ENCODE measurements at regions not wholly inside any gene's neighbourhood (a gene's known extent, or its start where the extent isn't known, plus 50 kb on each side); places are given as distances from the start of the nearest gene placed in this dataset.

DNA sequence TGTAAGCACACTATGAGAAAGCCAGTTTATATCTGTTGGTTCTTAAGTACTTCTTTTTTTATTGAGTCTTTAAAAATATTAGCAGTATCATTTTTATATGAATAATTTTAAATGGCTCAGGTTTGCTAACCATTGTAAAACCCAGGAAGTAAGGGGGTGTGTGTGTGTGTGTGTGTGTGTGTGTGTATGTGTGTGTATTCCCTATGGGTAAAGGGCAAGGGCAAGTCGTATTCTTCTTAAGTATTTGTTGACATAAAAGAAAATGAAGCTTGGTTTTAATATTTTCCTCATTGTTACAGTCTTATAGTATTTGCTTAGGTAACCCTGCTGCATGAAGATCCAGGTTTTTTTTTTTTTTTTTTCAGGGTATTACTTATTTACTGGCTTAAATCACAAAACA is 495.0 kb upstream of the B3GALT2 start:
- no peak for DNase-seq

DNA sequence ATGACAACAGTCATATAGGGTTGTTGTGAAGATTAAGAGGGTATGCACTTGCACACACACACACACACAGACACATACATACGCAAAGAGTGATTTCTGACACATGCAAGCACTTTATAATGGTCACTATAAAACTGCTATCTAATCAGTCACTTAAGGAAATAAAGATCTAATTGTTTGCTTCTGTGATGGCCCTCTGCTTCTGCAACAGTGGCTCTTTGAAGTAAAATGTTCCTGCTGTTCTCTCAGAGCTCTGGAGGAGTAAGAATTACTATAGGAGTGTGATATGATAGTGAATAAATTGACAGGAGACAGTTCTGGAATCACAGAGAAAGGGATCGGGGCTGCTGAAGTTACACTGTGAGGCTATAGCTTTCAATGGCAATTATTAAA is 494.5 kb upstream of the B3GALT2 start:
- DNase-seq = no peak

DNA sequence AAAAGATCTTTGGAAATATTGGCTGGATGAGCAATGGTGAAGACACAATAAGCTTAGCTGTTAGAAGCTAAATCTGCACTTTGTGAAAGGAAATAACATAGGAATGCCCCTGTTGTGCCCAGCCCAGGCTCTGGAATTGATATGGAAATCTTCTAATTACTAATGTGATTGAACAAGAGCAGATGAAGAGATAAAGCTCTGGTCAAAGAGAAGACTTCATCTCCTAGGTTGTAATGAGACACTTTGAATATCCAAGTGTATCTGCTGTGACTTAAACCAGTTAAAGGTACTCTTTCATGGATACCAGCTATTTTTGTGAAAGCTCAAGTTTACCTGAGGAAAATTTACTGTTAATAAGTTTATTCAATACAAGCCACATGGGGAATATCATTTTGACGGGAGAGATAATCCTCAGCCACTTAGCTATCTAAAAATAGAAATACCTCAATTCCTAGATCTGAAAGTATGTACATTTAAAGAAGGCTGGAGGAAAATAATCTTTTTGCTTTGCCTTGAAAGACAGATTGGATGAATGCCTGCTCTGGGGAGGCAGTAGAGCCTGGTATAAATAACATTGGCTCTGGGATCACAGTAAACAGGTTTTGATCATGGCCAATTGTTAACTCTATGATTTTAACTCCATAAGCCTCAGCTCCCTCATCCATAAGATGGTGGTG is 494.0 kb upstream of the B3GALT2 start:
- DNase-seq = no peak

DNA sequence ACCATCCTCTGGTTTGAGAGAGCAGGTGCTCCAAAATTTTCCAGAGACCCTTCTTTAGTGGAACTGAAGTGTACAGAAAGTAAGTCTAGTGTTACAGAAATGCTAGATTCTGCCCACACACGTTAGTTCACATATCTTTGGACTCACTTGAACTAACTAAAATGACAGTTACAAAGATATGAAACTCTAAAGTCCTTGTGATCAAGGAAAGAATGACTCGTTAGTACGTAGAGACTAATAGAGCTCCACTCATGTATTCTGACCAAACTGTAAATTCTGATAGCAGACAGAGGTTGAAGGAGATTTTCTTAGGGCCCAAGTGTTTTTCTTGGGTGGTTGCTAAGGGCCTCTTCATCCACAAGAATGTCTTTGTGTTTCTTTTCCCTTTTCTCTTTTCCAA is 491.5 kb upstream of the B3GALT2 start:
- no peak for DNase-seq

DNA sequence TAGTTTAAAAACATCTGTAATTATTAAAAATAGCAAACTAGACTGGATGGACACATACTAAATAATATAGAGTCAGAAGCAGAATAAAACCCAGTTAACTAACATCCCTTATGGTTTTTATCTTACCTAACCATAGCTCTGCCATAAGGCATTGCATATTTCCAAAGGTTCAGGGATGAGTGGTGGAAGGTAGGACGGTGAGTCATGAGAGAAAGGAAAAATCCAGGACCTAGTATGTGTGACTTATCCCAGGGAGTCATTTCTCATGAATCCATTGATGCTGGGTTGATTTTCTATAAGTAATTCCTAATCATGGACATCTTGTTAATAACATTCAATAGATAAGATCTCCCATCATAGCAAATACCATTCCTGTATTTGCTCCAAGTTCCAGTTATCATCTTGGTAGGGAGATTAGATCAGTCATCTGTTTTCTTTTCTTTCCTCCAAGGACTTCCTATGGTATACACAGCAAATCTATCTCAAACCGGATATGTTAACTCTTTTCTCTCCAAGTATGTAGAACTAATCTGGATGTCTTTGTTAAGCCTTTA is 490.7 kb upstream of the B3GALT2 start:
- DNase-seq = no peak

DNA sequence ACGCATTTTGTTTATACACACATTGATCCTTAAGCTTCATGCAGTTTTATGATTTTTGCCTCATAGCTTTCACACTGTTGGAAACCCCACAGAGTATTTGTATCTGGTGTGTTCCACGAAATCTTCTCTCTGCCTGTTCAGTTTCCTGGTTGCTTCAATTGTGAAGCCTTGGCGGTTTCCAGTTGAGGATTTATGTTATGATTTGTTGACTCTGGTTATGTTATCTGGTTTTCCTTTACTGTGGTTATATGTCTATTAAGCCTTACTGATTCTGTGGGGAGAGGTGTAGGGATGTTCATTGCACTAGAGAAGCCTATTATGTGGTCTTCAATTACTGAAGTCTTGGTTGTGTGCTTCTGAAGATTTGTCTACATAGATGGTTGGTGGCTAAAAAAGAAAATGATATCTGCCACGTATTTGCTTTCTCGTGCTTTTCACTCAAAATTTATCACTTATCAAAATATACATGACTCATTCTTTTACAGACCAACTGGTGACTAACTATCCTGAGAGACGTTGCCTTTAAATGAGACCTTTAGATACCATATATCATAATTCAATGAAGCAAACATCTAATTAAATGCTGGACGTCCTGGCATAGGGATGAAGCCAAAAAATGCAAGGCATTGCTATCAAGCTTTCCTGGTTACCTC is 488.0 kb upstream of the B3GALT2 start:
- no peak for DNase-seq

DNA sequence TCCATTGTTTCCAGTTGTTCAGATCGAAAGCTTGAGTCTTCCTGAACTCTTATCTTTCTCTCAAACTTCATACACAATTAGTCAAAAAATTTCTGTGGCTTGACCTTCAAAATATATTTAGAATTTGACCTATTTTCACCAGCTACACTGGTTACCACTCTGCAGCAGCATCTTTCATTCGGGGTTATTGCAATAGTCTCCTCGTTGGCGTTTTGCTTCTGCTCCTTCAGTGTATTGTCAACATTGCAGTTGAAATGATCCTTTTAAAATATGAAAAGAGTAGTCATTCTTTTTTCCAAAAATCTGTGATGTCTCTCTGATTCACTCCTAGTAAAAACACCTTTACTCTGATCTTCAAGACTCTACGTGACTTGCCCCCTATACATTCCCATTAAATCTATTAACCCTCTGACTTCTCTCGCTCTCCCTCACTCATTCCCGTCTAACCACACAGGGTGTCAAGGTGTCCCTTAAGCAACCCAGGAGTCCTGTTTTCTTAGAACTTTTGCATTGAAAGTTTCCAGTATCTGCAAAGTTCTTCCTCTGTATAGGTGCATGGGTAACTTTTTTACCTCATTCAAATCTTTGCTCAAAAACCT is 480.2 kb upstream of the B3GALT2 start:
- DNase-seq = no peak

DNA sequence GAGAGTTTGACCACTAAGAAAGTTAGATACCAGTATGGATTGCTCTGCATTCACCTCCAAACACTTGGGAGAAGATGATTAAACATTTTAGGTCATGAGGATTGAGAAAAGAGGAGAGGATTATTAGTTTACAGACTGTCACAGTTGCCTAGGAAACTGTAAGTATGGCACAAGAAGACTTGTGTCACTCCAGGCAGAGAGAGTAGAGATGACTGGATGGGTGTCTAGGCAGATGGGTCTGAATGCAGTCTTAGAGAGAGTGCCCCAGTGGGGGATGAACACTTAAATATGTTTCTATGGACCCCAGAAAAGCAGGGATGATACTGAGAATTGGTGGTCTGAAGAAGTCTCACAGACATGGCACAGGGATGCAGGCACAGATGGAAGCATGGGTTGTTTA is 477.6 kb upstream of the B3GALT2 start:
- DNase-seq = no peak

DNA sequence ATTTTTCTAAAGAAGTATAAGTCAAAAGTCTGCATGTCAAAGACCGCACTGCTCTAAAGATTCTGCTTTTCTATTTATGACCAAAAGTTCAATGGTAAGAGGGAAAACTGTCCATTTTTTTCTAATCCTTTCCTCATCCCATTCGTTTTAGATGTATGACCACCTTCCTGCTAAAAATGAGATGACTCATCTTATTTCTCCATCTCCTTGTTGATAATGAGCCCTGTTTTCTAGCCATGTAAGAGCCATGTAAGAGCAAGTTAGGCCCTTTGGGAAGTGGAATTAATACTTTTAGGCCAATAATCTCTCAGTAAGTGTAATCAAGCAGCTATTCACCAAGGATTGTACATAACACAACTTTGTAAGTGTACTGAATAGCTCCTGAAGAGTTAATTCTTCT is 475.6 kb upstream of the B3GALT2 start:
- DNase-seq = no peak

DNA sequence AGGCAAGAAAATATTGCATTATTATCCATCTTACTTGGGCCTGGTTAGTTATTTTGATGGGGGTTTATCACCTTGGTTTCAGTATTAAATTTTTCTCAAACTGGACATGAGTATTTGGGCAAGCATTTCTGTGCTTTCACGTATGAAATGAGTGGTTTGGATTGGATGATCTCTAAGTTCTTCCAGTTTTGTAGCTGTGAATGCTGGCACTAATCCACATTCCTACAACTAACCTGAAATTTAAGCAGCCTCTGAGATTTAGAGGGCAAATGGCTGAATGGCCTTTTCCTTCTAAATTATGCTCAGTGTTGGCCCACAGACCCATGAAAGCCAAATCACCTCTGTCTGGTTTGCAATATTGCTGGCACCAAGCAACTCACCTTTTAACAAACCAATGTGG is 475.0 kb upstream of the B3GALT2 start:
- no peak for DNase-seq

DNA sequence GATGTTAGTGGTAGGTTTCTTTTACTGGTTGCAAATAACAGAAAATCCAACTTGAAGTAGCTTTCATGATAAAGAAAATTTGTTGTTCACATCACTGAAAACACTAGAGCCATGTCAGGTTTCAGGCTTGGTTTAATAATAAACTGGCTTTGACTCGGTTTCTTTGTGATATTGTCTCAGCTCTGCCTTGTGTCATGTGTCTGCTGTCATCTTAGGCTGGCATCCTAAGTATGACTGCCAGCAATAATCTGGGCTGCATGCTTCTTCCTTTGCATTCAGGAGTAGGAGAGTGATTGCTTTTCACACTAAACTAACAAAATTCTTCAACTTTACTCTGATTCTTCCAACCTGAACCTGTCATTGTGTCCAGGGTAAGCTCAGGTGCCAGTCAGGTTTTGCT is 474.0 kb upstream of the B3GALT2 start:
- no peak for DNase-seq

DNA sequence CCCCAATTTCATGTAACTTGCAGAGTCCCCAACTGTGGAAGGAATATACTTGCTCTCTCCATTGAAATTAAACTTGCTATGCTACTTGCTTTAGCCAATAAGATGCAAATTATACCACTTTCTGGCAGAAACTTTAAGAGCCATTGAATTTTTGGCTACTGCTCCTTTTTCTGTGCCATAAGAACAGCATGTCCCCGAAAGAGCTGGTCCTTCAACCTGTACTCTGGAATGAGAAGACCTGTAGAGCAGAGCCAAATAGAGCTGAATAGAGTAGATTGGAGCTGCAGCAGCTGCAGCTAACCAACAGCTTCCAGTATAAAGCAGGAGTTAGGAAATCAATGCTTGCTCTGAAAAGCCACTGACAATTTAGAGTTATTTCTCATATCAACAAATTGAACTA is 472.3 kb upstream of the B3GALT2 start:
- no peak for DNase-seq

DNA sequence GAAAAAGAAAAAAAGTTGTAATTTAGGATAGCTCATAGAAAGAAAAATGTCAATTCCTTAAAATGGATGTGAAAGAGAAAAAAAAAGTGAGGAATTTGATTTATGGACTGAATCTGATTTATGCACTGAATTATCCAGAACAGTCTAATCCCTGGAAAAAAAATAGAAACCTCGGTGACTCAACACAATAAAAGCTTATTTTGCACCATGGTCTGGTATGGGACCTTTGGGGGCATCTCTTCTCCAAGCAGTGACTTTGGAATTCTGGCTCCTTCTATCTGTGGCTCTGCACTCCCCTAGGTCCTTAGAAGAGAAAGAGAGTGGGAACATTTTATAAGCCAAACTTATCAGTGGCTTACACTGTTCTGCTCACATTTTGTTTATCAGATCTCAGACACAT is 471.7 kb upstream of the B3GALT2 start:
- no peak for DNase-seq

DNA sequence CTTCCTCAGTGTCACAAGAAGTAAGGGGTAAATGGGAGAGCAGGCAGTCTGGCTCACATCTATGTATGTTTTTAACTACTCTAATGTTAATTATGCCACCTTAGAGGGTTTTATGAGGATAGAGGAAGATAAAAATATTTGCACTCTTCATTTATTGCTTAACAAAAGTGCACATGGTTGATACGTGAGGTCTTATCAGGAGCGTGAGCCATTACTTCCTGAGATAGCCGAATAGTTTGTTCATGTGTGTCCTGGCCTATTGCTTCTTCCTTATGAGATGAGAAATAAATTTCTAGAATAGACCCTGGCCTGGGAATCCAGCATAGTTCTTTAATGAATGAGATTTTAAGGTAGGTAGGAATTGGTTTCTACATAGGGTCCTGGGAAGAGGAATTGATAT is 471.1 kb upstream of the B3GALT2 start:
- DNase-seq = no peak

DNA sequence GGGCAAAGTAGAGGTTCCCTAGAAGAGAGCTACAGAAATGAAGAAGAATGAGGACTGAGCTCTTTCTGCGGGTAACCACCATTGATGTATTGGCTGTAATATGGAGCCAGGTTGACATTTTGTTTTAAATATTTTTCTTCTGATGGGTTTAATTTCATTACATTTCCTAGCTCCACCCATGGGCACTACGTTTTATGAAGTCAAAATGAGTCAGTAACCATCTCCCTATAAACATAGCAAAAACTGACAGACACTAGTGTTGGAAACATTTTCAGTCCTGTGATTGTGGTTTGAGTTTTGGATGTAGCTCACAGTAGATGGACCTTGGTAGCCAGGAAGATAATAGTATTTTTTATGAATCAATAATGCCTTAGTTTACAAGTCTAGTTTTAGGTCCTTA is 470.4 kb upstream of the B3GALT2 start:
- no peak for DNase-seq

DNA sequence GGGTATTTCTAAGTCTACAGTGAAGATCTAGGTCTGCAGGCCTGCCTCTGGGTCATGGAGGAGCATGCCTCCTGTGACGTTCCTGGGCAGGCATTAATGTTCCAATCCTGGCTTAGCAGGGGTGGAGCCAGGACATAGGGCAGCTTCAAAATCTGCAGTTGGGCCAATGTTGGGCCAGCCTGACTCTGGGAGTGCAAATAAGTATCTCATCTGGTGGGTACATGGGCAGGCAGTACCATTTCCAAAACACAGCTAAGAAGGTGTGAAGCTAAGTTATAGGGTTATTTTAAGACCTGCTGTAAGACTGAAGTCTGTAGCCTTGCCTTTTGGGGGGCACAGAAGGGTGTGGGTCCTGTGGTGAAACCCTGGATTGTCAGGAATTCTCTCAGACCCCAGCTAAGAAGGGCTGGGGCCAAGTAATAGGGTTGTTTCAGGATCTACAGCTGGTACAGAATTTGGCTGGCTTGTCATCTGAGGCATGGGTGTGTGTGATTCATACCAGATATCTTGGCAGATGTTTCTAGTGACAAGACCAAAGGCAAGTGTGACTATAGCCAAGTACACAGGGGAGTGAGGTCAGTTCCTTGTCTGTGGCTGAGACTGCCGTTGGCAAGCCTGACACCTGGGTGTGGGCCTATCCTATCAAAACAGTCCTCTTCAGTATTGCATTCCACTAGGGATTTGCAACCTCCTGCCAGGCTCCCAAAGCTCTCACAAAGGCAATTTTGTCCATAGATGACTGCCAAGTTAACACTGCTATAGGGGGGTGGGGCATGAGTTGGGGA is 468.7 kb upstream of the B3GALT2 start:
- DNase-seq = peak in 1 of 5 donors; percentile 10

DNA sequence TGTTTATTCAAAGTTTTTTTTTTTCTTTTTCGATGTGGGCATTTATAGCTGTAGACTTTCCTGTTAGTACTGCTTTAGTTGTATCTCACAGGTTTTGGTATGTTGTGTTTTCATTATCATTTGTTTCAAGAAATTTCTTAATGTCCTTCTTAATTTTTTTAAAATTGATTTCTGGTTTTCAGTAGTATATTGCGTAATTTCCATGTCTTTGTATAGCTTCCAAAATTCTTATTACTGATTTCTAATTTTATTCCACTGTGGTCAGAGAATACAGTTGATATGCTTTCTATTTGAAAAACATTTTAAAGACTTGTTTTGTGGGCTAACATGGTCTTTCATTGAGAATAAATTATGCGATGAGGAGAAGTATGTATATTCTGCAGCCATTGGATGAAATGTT is 463.2 kb upstream of the B3GALT2 start:
- DNase-seq = no peak

DNA sequence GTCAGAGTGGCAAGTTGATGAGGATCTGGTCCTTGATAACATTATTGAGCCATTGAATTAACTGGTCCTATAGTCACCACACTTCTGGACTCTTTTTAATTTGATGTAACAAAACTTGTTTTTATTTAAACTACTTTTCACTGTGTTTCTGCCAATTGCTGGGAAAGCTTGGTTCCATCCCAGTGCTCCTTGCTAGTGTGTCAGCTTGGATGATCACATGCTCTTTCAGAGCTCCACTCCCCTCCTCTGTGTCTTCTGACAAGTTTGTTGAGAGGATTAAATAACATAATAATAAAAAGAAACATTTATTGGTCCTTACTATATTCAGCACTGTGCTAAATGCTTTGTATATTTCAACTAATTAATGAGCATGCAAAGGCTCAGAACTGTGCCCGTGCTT is 448.5 kb upstream of the B3GALT2 start:
- DNase-seq = no peak

DNA sequence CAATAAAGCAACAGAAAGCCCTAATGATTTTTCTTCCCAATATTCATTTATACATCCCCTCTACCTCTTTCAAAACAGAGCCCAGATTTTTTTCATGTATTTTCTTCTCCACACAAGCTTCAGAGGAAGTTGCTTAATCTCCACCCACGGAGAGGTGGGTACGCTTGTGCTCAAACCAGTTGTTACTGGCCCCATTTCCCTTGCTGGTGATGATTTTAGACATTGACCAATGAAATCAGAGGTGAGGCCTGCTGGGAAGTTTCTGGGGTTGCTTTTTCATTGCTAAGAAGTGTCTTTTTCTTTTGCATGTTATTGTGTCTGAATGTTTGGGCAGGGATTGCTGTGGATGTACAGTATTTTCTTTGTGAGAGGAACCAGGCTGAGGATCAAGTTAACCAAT is 448.1 kb upstream of the B3GALT2 start:
- no peak for DNase-seq

DNA sequence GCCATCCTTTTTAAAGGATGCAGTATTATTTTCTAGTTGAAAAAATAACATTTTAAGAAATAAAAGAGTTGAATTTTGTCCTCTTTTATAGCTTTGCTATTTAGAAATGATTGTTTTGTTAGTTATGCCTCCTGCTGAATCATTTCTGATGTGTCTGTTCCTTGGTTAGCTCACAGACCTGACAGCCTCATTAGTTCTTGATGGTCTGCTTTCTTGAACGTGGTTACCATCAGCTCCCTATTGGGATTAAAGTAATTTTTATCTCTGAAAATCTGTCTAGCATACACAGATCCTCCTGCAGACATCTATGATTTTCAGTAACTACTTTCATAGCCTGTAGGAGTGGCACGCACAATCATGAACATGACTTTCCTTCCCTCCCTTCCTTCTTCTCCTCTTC is 447.6 kb upstream of the B3GALT2 start:
- no peak for DNase-seq

DNA sequence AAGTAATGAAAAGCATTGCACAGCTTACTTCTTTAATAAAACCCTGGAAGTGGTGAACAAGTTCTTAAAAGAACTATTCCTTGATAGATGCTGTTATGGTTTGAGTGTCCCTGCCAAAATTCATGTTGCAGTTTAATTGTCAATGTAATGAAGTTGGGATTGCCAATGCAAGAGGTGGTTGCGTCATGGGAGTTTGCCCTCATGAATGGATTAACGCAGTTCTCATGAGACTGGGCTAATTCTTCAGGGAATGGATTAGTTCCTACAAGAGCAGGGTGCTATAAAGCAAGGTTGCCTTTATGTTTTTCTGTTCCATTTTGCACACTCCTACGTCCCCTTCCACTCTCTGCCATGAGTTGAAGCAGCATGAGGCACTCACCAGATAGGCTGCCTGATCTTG is 446.7 kb upstream of the B3GALT2 start:
- no peak for DNase-seq

DNA sequence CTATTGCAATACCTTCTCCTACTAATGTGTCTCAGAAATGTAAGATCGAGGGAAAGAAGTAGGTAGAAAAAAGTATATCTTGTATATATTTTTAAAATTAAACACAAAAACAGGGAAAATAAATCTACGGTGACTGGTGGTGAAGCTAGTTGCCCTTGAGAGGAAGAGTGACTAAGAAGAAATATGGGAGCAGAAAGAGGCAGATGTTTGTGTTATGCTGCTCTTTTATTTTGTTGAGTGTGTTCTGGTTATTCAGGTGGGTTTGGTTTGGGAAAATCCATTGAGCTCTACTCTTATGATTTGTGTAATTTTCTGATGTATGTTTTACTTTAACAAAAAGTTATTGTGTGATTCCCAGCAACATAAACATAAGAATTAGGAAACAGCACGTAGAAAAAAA is 444.9 kb upstream of the B3GALT2 start:
- no peak for DNase-seq

DNA sequence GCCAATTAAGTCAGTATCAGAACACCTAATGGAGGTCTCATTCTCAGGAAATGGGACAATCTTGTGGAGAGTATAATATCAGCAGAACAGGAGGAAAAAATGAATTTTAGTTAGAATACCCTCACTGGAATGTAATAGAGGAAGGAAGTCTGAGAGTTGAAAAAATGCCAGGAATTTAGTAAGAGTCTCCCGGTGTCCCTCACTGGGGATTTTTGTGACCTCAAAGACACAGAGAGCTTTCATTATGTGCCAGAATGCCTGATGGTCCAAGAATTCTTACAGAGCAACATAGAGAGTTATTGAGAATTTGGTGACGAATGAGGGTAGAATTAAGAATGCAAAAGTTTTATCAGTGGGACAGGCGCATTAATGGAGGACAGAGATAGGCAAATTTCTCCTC is 443.5 kb upstream of the B3GALT2 start:
- no peak for DNase-seq

DNA sequence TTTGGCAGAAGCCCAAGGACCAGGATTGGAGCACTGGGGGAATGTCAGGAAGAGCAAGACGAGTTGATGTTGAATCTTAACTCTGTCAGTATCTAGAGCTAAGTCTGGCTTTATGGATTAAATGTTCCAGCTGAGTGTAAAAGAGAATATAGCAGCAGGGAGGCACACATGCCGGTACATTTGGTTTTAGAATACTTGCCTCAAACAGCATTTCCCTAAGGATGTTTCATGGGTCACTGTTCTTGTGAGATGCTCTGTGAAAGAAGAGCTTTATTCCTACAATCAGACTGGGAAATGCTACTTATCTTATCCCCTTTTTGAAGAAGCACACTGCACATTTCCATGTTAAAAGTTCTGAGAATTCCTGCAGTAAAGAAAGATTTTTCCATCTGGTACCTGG is 440.3 kb upstream of the B3GALT2 start:
- DNase-seq = no peak
